Spleen (tissue), 11 donors: ENCODE measurements at regions not wholly inside any gene's neighbourhood (a gene's known extent, or its start where the extent isn't known, plus 50 kb on each side); places are given as distances from the start of the nearest gene placed in this dataset.

Experiments used
- DNase-seq: peaks from one replicate; pipeline ENCODE4 v3.0.0-alpha.2; 2020
- H3K27ac ChIP-seq, 8 donors: fragments of 200-600 bp; sonication (generic) in 7 of 8; 1 replicate in 4 of 8; 2 replicates in 4 of 8; pipeline versions ENCODE4 v1.5.0 to v1.8.0; 2016 to 2021; ENCODE audit warnings: inconsistent platforms in 4 of 8, mild to moderate bottlenecking in 4 of 8, moderate library complexity in 1 of 8
- H3K27me3 ChIP-seq, 7 donors: fragments of 200-600 bp; sonication (generic) in 6 of 7; replicated peaks in 1 of 7; 1 replicate in 4 of 7; 2 replicates in 3 of 7; pipeline versions ENCODE4 v1.5.0 to v1.8.0; 2016 to 2021; ENCODE audit warnings: inconsistent platforms in 3 of 7, mild to moderate bottlenecking in 1 of 7
- H3K36me3 ChIP-seq, 6 donors: fragments of 200-600 bp; sonication (generic) in 5 of 6; 1 replicate in 4 of 6; 2 replicates in 2 of 6; pipeline versions ENCODE4 v1.5.0 to v1.8.0; 2016 to 2021; ENCODE audit warnings: inconsistent platforms in 2 of 6
- H3K4me1 ChIP-seq, 6 donors: fragments of 200-600 bp; sonication (generic) in 5 of 6; 1 replicate in 3 of 6; 2 replicates in 3 of 6; pipeline versions ENCODE4 v1.5.0 to v1.8.0; 2016 to 2021; ENCODE audit warnings: inconsistent platforms in 3 of 6
- H3K4me3 ChIP-seq, 8 donors: fragments of 200-600 bp; sonication (generic) in 7 of 8; 1 replicate in 4 of 8; 2 replicates in 4 of 8; pipeline versions ENCODE4 v1.5.0 to v1.8.0; 2016 to 2021; ENCODE audit warnings: inconsistent platforms in 4 of 8, mild to moderate bottlenecking in 4 of 8, moderate library complexity in 2 of 8
- H3K9me3 ChIP-seq, 8 donors: fragments of 200-600 bp; sonication (generic) in 7 of 8; 1 replicate in 4 of 8; 2 replicates in 4 of 8; pipeline versions ENCODE4 v1.5.0 to v1.8.0; 2016 to 2021; ENCODE audit warnings: inconsistent platforms in 4 of 8
- POLR2A ChIP-seq, 3 donors: fragments of 450-650 bp; IDR thresholded peaks; one replicate each; pipeline ENCODE4 v1.5.1; 2017; ENCODE audit warnings: antibody characterized with exemption in 3 of 3, mild to moderate bottlenecking in 1 of 3
- POLR2AphosphoS5 ChIP-seq, 3 donors: sonication (generic); formaldehyde crosslinking; IDR thresholded peaks; one replicate each; pipeline ENCODE4 v1.5.1; 2017; ENCODE audit warnings: antibody characterized with exemption in 3 of 3
- WGBS, 5 donors: extraction: QIAGEN DNeasy Blood & Tissue Kit in 3 of 5; methylation state at CpG; one replicate each; pipeline versions ENCODE4 v1.1.5 to v1.1.7; 2013 to 2018; 5-methylcytosine and 5-hydroxymethylcytosine counted together
- intact Hi-C: fragments of 100-400 bp; cut with DNase I; formaldehyde crosslinking; loops from one replicate; pipeline ENCODE4 v1.15.0; 2023; ENCODE audit warnings: low total_unique reads
- TF ChIP-seq, protein P1 (sequence below), 11 experiments: fragments of 200-600 bp in 7 of 11; fragments of 450-650 bp in 4 of 11; sonication (generic) in 4 of 11; IDR thresholded peaks in 8 of 11; conservative IDR thresholded peaks in 3 of 11; 1 replicate in 7 of 11; 2 replicates in 4 of 11; pipeline versions ENCODE4 v1.4.0 to v1.8.0; 2016 to 2021; ENCODE audit warnings: antibody characterized with exemption in 11 of 11, inconsistent platforms in 4 of 11, mild to moderate bottlenecking in 1 of 11
- donor health status: healthy with polysubstance abuse.
- donor health status: DM: no; HTN: no; CAD: no; lungs with moderate emphysema.
- donor health status: DM: no; HTN: no; CAD: no.
- donor health status: Bipolar disorder and iron deficiency.
- donor health status: healthy.
- donor health status: DM: no; HTN: no; CAD: no.
- donor health status: DM: yes; HTN: yes; CAD: no.

DNA sequence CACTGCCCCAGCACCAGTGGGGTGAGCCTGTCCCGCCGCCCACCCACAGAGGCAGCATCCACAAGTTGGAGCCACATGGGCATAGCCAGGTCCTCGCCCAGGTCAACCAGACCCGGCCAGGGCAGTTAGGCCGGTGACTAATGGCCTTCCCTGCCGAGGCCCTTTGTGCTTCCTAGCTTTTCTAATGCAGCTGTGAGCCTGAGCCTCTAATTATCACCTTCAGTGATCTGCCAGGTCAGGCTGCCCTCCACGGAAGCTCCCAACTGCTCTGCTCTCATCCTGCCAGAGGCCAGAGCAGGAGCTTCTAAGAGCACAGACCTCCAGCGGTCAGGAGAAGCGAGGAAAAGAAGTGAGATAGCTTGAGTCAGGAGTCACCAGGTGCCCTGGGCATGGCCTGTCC lies 87.1 kb upstream of the PPP1R26 start:
- intact Hi-C loops, result no loop called here
- Histone ChIP-seq H3K27me3 (peaks cover 0 to 36% (median 0%) of the 10 kb centered on the region in 7 donors), H3K4me3 (no peak overlapping the region), H3K36me3 (no peaks in the 10 kb centered on the region), H3K4me1 (peaks cover 0 to 11% (median 0%) of the 10 kb centered on the region in 6 donors), H3K9me3 (peaks cover 0 to 20% (median 12%) of the 10 kb centered on the region in 8 donors), H3K27ac (no peak overlapping the region)
- 43 to 61% (median 58%) methylated on average over 1 to 9 of the region's 9 CpGs for WGBS, 5 donors
- no peak for DNase-seq
- TF ChIP-seq POLR2AphosphoS5 (IDR thresholded peaks at IDR 0.05), result no peak
- TF ChIP-seq POLR2A (IDR thresholded peaks at IDR 0.05), result no peak
- TF ChIP-seq, protein P1, sequence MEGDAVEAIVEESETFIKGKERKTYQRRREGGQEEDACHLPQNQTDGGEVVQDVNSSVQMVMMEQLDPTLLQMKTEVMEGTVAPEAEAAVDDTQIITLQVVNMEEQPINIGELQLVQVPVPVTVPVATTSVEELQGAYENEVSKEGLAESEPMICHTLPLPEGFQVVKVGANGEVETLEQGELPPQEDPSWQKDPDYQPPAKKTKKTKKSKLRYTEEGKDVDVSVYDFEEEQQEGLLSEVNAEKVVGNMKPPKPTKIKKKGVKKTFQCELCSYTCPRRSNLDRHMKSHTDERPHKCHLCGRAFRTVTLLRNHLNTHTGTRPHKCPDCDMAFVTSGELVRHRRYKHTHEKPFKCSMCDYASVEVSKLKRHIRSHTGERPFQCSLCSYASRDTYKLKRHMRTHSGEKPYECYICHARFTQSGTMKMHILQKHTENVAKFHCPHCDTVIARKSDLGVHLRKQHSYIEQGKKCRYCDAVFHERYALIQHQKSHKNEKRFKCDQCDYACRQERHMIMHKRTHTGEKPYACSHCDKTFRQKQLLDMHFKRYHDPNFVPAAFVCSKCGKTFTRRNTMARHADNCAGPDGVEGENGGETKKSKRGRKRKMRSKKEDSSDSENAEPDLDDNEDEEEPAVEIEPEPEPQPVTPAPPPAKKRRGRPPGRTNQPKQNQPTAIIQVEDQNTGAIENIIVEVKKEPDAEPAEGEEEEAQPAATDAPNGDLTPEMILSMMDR (IDR thresholded peaks at IDR 0.05 in 8 of 11, conservative IDR thresholded peaks at IDR 0.05 in 3 of 11), result no peak

DNA sequence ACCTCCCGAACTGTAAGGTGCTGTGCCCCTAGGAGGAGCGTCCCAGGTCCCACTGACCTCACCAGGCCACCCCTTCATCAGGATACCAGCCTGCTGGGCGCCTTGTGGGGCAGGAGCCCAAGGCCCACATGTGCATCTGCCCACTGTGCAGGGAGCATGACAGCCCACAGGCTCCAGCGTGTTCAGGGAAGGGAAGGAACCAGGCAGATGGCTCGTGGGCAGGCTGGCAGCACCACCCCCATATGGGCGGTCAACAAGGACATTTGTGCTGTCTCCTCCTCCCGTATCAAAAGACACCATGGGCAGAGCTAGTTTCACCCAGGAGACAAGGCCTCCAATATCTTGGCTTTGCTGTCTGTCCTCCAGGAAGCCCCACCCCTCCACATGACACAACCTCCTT lies 85.5 kb upstream of the PPP1R26 start:
- no peak overlapping the region for H3K4me3 ChIP-seq
- intact Hi-C loops, result no loop called here
- H3K36me3 ChIP-seq, result no peaks in the 10 kb centered on the region
- no peak overlapping the region for H3K27ac ChIP-seq
- H3K4me1 ChIP-seq, result peaks cover 0 to 11% (median 0%) of the 10 kb centered on the region in 6 donors
- peaks cover 0 to 20% (median 12%) of the 10 kb centered on the region in 8 donors for H3K9me3 ChIP-seq
- TF ChIP-seq, protein P1 (IDR thresholded peaks at IDR 0.05 in 8 of 11, conservative IDR thresholded peaks at IDR 0.05 in 3 of 11), result no peak
- DNase-seq, result no peak
- peaks cover 0 to 50% (median 0%) of the 10 kb centered on the region in 7 donors for H3K27me3 ChIP-seq
- 57 to 81% (median 69%) methylated on average over 7 of the region's 7 CpGs; no CpG with 5 or more reads in 1 of the 5 donors for WGBS, 5 donors

DNA sequence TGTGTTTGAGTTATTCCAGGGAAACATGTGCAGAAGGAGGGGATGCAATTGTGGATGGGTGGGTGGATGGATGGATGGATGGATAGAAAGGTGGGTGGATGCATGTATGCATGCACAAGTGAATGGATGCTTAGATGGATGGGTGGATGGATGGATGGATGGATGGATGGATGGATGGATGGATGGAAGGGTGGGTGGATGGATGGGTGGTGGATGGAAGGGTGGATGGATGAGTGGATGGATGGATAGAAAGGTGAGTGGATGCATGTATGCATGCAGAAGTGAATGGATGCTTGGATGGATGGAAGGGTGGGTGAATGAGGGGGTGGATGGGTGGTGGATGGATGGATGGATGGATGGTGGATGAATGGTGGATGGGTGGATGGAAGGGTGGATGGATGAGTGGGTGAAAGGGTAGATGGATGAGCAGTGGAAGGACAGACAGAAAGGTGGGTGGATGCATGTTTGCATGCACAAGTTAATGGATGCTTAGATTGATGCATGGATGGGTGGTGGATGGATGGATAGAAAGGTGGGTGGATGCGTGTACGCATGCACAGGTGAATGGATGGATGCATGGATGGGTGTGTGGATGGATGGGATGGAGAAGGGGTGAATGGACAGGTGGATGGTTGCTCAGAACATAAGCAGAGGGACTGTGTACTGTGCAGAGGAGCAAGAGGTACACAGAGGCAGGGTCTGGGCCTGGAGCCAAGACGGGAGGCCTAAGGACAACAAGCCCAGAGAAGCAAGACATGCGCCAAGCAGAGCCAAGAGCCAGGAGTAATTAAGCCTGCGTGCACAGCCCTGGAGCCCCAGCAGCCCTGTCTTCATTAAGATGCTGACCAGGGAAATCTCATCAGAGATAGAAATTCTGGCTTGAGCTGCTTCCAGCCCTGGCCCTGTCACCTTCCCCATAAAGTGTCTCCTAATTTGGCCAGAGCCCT lies 84.6 kb upstream of the PPP1R26 start:
- 85 to 94% (median 93%) methylated on average over 5 of the region's 5 CpGs for WGBS, 5 donors
- H3K27ac ChIP-seq, result no peak overlapping the region
- peaks cover 0 to 11% (median 0%) of the 10 kb centered on the region in 6 donors for H3K4me1 ChIP-seq
- no peaks in the 10 kb centered on the region for H3K36me3 ChIP-seq
- DNase-seq, result no peak
- H3K27me3 ChIP-seq, result peaks cover 0 to 59% (median 0%) of the 10 kb centered on the region in 7 donors
- intact Hi-C loops, result no loop called here
- peaks cover 0 to 20% (median 12%) of the 10 kb centered on the region in 8 donors for H3K9me3 ChIP-seq
- no peak overlapping the region for H3K4me3 ChIP-seq
- TF ChIP-seq, protein P1 (IDR thresholded peaks at IDR 0.05 in 8 of 11, conservative IDR thresholded peaks at IDR 0.05 in 3 of 11), result no peak
- TF ChIP-seq POLR2A (IDR thresholded peaks at IDR 0.05), result no peak
- TF ChIP-seq POLR2AphosphoS5 (IDR thresholded peaks at IDR 0.05), result no peak

DNA sequence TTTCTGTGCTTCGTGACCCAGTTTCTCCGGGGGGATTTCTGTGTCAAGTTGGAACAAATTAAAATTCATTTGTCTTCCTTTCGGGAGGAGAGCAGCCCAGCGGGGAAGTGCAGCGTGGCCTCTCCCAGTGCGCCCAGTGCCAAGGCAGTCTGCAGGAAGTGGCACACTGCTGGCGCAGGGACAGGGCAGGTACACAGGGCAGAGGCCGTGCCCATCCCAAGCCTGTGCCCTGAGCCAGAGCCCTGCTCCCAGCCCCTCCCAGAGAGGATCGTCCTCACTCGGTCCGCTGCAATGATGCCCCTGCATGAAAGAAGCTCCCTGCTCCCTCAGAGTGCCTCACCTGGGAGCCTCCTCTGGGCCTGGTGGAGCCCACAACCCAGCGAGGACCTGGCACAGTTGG lies 82.4 kb upstream of the PPP1R26 start:
- WGBS, 5 donors, result 90 to 96% (median 91%) methylated on average over 8 to 12 of the region's 12 CpGs
- intact Hi-C loops, result no loop called here

More for the DNA sequence above, 82.4 kb upstream of the PPP1R26 start:
- Histone ChIP-seq H3K27ac (no peak overlapping the region), H3K9me3 (peaks cover 0 to 20% (median 12%) of the 10 kb centered on the region in 8 donors), H3K36me3 (no peaks in the 10 kb centered on the region), H3K4me1 (peaks cover 0 to 11% (median 0%) of the 10 kb centered on the region in 6 donors), H3K4me3 (no peak overlapping the region), H3K27me3 (peaks cover 0 to 60% (median 0%) of the 10 kb centered on the region in 7 donors)
- TF ChIP-seq POLR2A (IDR thresholded peaks at IDR 0.05) (no peak), POLR2AphosphoS5 (IDR thresholded peaks at IDR 0.05) (no peak)
- TF ChIP-seq, protein P1 (IDR thresholded peaks at IDR 0.05 in 8 of 11, conservative IDR thresholded peaks at IDR 0.05 in 3 of 11), result no peak
- no peak for DNase-seq
